HepG2 (cell line): ENCODE measurements at regions not wholly inside any gene's neighbourhood (a gene's known extent, or its start where the extent isn't known, plus 50 kb on each side); places are given as distances from the start of the nearest gene placed in this dataset.

Experiments
- ATAC-seq: fragments of 200-7000 bp; cut with Tn5 transposase; 3 replicates; pipeline ENCODE4 v1.9.1; 2020; ENCODE audit warnings: mild to moderate bottlenecking, moderate library complexity
- BruUV-seq: library from RNA; stranded (reverse); fragments of 400-500 nt; replicated peaks from 2 replicates; lab custom pipeline; 2021; lab: Mats Ljungman, UMichigan
- CTCF ChIA-PET: fragments of 300-600 bp; formaldehyde crosslinking; extraction: SDS; loops from one replicate; lab custom pipeline; 2021; ENCODE audit warnings: low total read pairs, inconsistent platforms, low intra/inter-chr PET ratio; lab: Yijun Ruan, JAX
- POLR2A ChIA-PET: fragments of 350-600 bp; sonication (Branson Sonifier 250); formaldehyde crosslinking; loops from one replicate; lab custom pipeline; 2020; ENCODE audit warnings: antibody characterized with exemption, inconsistent platforms; lab: Yijun Ruan, JAX
- DNase-seq: peaks from one replicate; pipeline ENCODE4 v3.0.0-alpha.2; 2015; ENCODE audit warnings: low spot score
- FAIRE-seq: peaks from 3 replicates; lab custom pipeline; 2011; peaks lifted over from hg19 to GRCh38; lab: Jason Lieb, UNC
- H2AFZ ChIP-seq: one replicate; pipeline ENCODE4 v1.6.1; 2011; ENCODE audit warnings: low read length, inconsistent platforms
- H3K27ac ChIP-seq: fragments of 300-600 bp; 3 replicates; pipeline ENCODE4 v1.8.0; 2011; ENCODE audit warnings: mixed run types, mild to moderate bottlenecking, mixed read lengths, low read length, inconsistent platforms; ENCODE audit not compliant: insufficient read depth; ENCODE audit errors: extremely low read length
- H3K27me3 ChIP-seq, 2 experiments: fragments of 200-600 bp in 1 of 2; 2 replicates in 1 of 2; 3 replicates in 1 of 2; pipeline versions ENCODE4 v1.6.0 to v1.8.0; 2011; ENCODE audit warnings: low read length in 2 of 2, mild to moderate bottlenecking in 2 of 2, moderate library complexity in 2 of 2, inconsistent platforms in 1 of 2; ENCODE audit not compliant: insufficient read depth in 2 of 2, control insufficient read depth in 1 of 2
- H3K36me3 ChIP-seq, 2 experiments: fragments of 200-600 bp in 1 of 2; replicated peaks in 1 of 2; 2 replicates in 1 of 2; 3 replicates in 1 of 2; pipeline versions ENCODE4 v1.5.1 to v1.8.0; 2011; ENCODE audit warnings: low read length in 2 of 2, inconsistent platforms in 1 of 2; ENCODE audit not compliant: insufficient read depth in 2 of 2, control insufficient read depth in 1 of 2
- H3K4me1 ChIP-seq: 2 replicates; pipeline ENCODE4 v1.5.1; 2012; ENCODE audit warnings: low read length, inconsistent platforms; ENCODE audit not compliant: insufficient read depth
- H3K4me2 ChIP-seq: 2 replicates; pipeline ENCODE4 v1.6.0; 2011; ENCODE audit warnings: low read depth, low read length, inconsistent platforms
- H3K4me3 ChIP-seq, 3 experiments: fragments of 200-600 bp in 1 of 3; sonication (generic), shearing (Covaris generic) in 1 of 3; replicated peaks in 1 of 3; 2 replicates each; pipeline ENCODE4 v1.5.1; 2011 to 2016; ENCODE audit warnings: low read length in 3 of 3, inconsistent platforms in 2 of 3, low read depth in 2 of 3, mild to moderate bottlenecking in 2 of 3, control low read depth in 1 of 3, mixed read lengths in 1 of 3; ENCODE audit not compliant: insufficient read depth in 1 of 3
- H3K79me2 ChIP-seq: one replicate; pipeline ENCODE4 v1.6.1; 2011; ENCODE audit warnings: low read length, inconsistent platforms; ENCODE audit not compliant: insufficient read depth
- H3K9ac ChIP-seq: 2 replicates; pipeline ENCODE4 v1.6.0; 2011; ENCODE audit warnings: mild to moderate bottlenecking, low read depth, low read length, inconsistent platforms; ENCODE audit not compliant: insufficient read depth
- H3K9me3 ChIP-seq: 2 replicates; pipeline ENCODE4 v1.5.1; 2012; ENCODE audit warnings: mild to moderate bottlenecking, low read length
- H4K20me1 ChIP-seq: 2 replicates; pipeline ENCODE4 v1.6.0; 2011; ENCODE audit warnings: inconsistent platforms, mild to moderate bottlenecking, low read length, moderate library complexity; ENCODE audit not compliant: insufficient read depth
- GATAD2A ChIP-seq: IDR thresholded peaks from 2 replicates; pipeline ENCODE4 v1.6.1; 2016
- LRRFIP1 ChIP-seq: sonication (generic); formaldehyde crosslinking; conservative IDR thresholded peaks from 2 replicates; pipeline ENCODE4 v1.4.0; 2020; ENCODE audit warnings: missing genetic modification reagents
- RFXAP ChIP-seq: sonication (generic); formaldehyde crosslinking; IDR thresholded peaks from 2 replicates; pipeline ENCODE4 v1.4.0; 2020; ENCODE audit warnings: missing genetic modification reagents, borderline replicate concordance
- SP2 ChIP-seq: sonication (generic); formaldehyde crosslinking; IDR thresholded peaks from 2 replicates; pipeline ENCODE4 v1.5.1; 2020; ENCODE audit warnings: mild to moderate bottlenecking, missing genetic modification reagents
- TBP ChIP-seq: sonication (generic); formaldehyde crosslinking; IDR thresholded peaks from 2 replicates; pipeline ENCODE4 v1.5.0; 2020; ENCODE audit warnings: missing genetic modification reagents
- ZFP82 ChIP-seq: sonication (generic); formaldehyde crosslinking; IDR thresholded peaks from 2 replicates; pipeline ENCODE4 v1.5.1; 2020; ENCODE audit warnings: mild to moderate bottlenecking, missing genetic modification reagents, borderline replicate concordance
- ZNF530 ChIP-seq: sonication (generic); formaldehyde crosslinking; IDR thresholded peaks from 2 replicates; pipeline ENCODE4 v1.5.0; 2020; ENCODE audit warnings: low read depth, mild to moderate bottlenecking, missing genetic modification reagents
- ZNF619 ChIP-seq: sonication (generic); formaldehyde crosslinking; IDR thresholded peaks from 2 replicates; pipeline ENCODE4 v1.4.0; 2020; ENCODE audit warnings: mild to moderate bottlenecking, missing genetic modification reagents
- ZNF780A ChIP-seq: sonication (generic); formaldehyde crosslinking; IDR thresholded peaks from 2 replicates; pipeline ENCODE4 v1.8.0; 2022; ENCODE audit warnings: mild to moderate bottlenecking, missing genetic modification reagents, moderate library complexity
- ZNF816 ChIP-seq: sonication (generic); formaldehyde crosslinking; IDR thresholded peaks from 2 replicates; pipeline ENCODE4 v1.8.0; 2022; ENCODE audit warnings: missing genetic modification reagents, mild to moderate bottlenecking, borderline replicate concordance
- WGBS: methylation state at CpG from one replicate; pipeline ENCODE4 v1.1.6; 2017; ENCODE audit warnings: low lambda C conversion rate; 5-methylcytosine and 5-hydroxymethylcytosine counted together
- in situ Hi-C: cut with HindIII; loops from 2 replicates; pipeline ENCODE4 v1.10.0; 2017; ENCODE audit warnings: low pct_unique_long_range_greater_than_20kb; ENCODE audit not compliant: extremely low pct_ligation_motif_present
- intact Hi-C: fragments of 100-400 bp; cut with micrococcal nuclease; formaldehyde crosslinking; loops from one replicate; pipeline ENCODE4 v1.10.0; 2022; ENCODE audit not compliant: unreplicated experiment
- TF ChIP-seq, protein P1 (sequence below), 2 experiments: IDR thresholded peaks; 2 replicates each; pipeline ENCODE4 v1.6.1; 2011 to 2012; ENCODE audit warnings: low read length in 2 of 2, borderline replicate concordance in 1 of 2, low read depth in 1 of 2, mild to moderate bottlenecking in 1 of 2, moderate library complexity in 1 of 2
- TF ChIP-seq, protein P2 (sequence below): sonication (generic); formaldehyde crosslinking; IDR thresholded peaks from 2 replicates; pipeline ENCODE4 v1.4.0; 2020; ENCODE audit warnings: missing genetic modification reagents, borderline replicate concordance
- TF ChIP-seq, protein P3 (sequence below): sonication (generic); formaldehyde crosslinking; conservative IDR thresholded peaks from 2 replicates; pipeline ENCODE4 v1.8.1; 2023; ENCODE audit warnings: missing genetic modification reagents

DNA sequence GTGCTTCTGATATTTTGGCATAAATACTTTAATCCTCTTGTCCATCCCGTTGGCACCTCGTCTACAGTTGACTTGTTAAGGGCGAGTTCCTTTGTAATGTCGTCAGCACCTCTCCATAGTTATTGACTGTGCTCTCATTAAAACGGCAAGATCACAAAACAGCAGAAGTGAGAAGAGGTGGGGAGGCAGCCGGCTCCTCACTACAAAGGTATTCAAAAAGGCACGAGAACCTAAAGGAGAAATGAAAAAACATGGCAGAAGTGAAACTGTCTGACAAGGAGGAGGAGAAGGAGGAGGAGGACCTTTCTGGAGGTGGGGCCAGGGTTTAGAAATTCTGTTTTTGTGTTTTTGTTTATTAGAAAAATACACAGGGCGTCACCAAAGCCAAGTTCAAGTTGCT lies 235.6 kb downstream of the BCL11A start:
- Histone ChIP-seq H3K9ac (no peak overlapping the region), H3K27ac (no peak overlapping the region), H3K4me2 (no peak overlapping the region), H3K27me3 (0 out of 5 replicates have a peak, but pooled peaks cover 0 to 11% of the 10 kb centered on the region in 2 experiments), H3K4me1 (peaks cover 16% of the 10 kb centered on the region), H3K36me3 (no peaks in the 10 kb centered on the region), H3K79me2 (no peaks in the 10 kb centered on the region), H3K9me3 (no peaks in the 10 kb centered on the region), H3K4me3 (no peak overlapping the region), H2AFZ (no peak overlapping the region), H4K20me1 (no peaks in the 10 kb centered on the region)
- WGBS = 39% methylated on average over 8 of the region's 8 CpGs
- FAIRE-seq (no peak), DNase-seq (no peak), ATAC-seq (no peak)
- BruUV-seq = no TSS peak
- intact Hi-C loops = no loop called here
- ChIA-PET CTCF (no interaction called here), POLR2A (no interaction called here)
- in situ Hi-C loops = no loop called here
- no peak for TF ChIP-seq SP2 (CRISPR knock-in tag)
- TF ChIP-seq RFXAP (CRISPR knock-in tag) = no peak
- TF ChIP-seq, protein P1, sequence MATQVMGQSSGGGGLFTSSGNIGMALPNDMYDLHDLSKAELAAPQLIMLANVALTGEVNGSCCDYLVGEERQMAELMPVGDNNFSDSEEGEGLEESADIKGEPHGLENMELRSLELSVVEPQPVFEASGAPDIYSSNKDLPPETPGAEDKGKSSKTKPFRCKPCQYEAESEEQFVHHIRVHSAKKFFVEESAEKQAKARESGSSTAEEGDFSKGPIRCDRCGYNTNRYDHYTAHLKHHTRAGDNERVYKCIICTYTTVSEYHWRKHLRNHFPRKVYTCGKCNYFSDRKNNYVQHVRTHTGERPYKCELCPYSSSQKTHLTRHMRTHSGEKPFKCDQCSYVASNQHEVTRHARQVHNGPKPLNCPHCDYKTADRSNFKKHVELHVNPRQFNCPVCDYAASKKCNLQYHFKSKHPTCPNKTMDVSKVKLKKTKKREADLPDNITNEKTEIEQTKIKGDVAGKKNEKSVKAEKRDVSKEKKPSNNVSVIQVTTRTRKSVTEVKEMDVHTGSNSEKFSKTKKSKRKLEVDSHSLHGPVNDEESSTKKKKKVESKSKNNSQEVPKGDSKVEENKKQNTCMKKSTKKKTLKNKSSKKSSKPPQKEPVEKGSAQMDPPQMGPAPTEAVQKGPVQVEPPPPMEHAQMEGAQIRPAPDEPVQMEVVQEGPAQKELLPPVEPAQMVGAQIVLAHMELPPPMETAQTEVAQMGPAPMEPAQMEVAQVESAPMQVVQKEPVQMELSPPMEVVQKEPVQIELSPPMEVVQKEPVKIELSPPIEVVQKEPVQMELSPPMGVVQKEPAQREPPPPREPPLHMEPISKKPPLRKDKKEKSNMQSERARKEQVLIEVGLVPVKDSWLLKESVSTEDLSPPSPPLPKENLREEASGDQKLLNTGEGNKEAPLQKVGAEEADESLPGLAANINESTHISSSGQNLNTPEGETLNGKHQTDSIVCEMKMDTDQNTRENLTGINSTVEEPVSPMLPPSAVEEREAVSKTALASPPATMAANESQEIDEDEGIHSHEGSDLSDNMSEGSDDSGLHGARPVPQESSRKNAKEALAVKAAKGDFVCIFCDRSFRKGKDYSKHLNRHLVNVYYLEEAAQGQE (IDR thresholded peaks at IDR 0.05; ENCODE audit: borderline replicate concordance in 1 of 2, low read depth in 1 of 2, low read length in 2 of 2) = no peak
- TF ChIP-seq ZNF530 (CRISPR knock-in tag) = no peak
- no peak for TF ChIP-seq ZNF619 (CRISPR knock-in tag)
- TF ChIP-seq ZFP82 = no peak
- no peak for TF ChIP-seq LRRFIP1 (CRISPR knock-in tag)
- TF ChIP-seq, protein P2, sequence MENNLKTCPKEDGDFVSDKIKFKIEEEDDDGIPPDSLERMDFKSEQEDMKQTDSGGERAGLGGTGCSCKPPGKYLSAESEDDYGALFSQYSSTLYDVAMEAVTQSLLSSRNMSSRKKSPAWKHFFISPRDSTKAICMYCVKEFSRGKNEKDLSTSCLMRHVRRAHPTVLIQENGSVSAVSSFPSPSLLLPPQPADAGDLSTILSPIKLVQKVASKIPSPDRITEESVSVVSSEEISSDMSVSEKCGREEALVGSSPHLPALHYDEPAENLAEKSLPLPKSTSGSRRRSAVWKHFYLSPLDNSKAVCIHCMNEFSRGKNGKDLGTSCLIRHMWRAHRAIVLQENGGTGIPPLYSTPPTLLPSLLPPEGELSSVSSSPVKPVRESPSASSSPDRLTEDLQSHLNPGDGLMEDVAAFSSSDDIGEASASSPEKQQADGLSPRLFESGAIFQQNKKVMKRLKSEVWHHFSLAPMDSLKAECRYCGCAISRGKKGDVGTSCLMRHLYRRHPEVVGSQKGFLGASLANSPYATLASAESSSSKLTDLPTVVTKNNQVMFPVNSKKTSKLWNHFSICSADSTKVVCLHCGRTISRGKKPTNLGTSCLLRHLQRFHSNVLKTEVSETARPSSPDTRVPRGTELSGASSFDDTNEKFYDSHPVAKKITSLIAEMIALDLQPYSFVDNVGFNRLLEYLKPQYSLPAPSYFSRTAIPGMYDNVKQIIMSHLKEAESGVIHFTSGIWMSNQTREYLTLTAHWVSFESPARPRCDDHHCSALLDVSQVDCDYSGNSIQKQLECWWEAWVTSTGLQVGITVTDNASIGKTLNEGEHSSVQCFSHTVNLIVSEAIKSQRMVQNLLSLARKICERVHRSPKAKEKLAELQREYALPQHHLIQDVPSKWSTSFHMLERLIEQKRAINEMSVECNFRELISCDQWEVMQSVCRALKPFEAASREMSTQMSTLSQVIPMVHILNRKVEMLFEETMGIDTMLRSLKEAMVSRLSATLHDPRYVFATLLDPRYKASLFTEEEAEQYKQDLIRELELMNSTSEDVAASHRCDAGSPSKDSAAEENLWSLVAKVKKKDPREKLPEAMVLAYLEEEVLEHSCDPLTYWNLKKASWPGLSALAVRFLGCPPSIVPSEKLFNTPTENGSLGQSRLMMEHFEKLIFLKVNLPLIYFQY (CRISPR knock-in tag) = no peak
- TF ChIP-seq ZNF816 (CRISPR knock-in tag) = no peak
- no peak for TF ChIP-seq ZNF780A
- no peak for TF ChIP-seq TBP (CRISPR knock-in tag)
- TF ChIP-seq, protein P3, sequence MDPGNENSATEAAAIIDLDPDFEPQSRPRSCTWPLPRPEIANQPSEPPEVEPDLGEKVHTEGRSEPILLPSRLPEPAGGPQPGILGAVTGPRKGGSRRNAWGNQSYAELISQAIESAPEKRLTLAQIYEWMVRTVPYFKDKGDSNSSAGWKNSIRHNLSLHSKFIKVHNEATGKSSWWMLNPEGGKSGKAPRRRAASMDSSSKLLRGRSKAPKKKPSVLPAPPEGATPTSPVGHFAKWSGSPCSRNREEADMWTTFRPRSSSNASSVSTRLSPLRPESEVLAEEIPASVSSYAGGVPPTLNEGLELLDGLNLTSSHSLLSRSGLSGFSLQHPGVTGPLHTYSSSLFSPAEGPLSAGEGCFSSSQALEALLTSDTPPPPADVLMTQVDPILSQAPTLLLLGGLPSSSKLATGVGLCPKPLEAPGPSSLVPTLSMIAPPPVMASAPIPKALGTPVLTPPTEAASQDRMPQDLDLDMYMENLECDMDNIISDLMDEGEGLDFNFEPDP (CRISPR knock-in tag) = no peak
- TF ChIP-seq GATAD2A (CRISPR knock-in tag) = no peak
